Tibial nerve (tissue), 4 donors: ENCODE measurements at regions not wholly inside any gene's neighbourhood (a gene's known extent, or its start where the extent isn't known, plus 50 kb on each side); places are given as distances from the start of the nearest gene placed in this dataset.

Experiments
- DNase-seq, 2 donors: peaks; one replicate each; pipeline ENCODE4 v3.0.0-alpha.2; 2019; ENCODE audit warnings: low spot score in 2 of 2
- H3K27ac ChIP-seq, 4 donors: fragments of 200-600 bp; sonication (generic) in 3 of 4; one replicate each; pipeline ENCODE4 v1.5.1; 2017 to 2019; ENCODE audit warnings: mild to moderate bottlenecking in 1 of 4
- H3K27me3 ChIP-seq, 2 donors: fragments of 200-600 bp; sonication (generic) in 1 of 2; one replicate each; pipeline versions ENCODE4 v1.5.1 to v1.6.0; 2017 to 2019
- H3K36me3 ChIP-seq, 3 donors: fragments of 200-600 bp; sonication (generic); one replicate each; pipeline ENCODE4 v1.5.1; 2018 to 2019
- H3K4me1 ChIP-seq, 4 donors: fragments of 200-600 bp; sonication (generic) in 3 of 4; one replicate each; pipeline ENCODE4 v1.5.1; 2017 to 2019
- H3K4me3 ChIP-seq, 4 donors: fragments of 200-600 bp; sonication (generic) in 3 of 4; one replicate each; pipeline ENCODE4 v1.5.1; 2017 to 2019; ENCODE audit warnings: mild to moderate bottlenecking in 1 of 4, moderate library complexity in 1 of 4
- H3K9me3 ChIP-seq, 4 donors: fragments of 200-600 bp; sonication (generic) in 3 of 4; one replicate each; pipeline ENCODE4 v1.5.1; 2017 to 2019
- CTCF ChIP-seq, 5 experiments: fragments of 200-600 bp in 3 of 5; fragments of 450-650 bp in 2 of 5; sonication (generic) in 3 of 5; IDR thresholded peaks; one replicate each; pipeline ENCODE4 v1.5.1; 2016 to 2019; ENCODE audit warnings: antibody characterized with exemption in 5 of 5, mild to moderate bottlenecking in 3 of 5, moderate library complexity in 2 of 5
- EP300 ChIP-seq, 2 donors: sonication (generic); formaldehyde crosslinking; IDR thresholded peaks; one replicate each; pipeline ENCODE4 v1.6.1; 2017; ENCODE audit warnings: antibody characterized with exemption in 2 of 2, mild to moderate bottlenecking in 1 of 2
- POLR2A ChIP-seq, 2 donors: fragments of 450-650 bp; IDR thresholded peaks; one replicate each; pipeline ENCODE4 v1.6.1; 2017; ENCODE audit warnings: antibody characterized with exemption in 2 of 2, mild to moderate bottlenecking in 2 of 2, moderate library complexity in 2 of 2
- WGBS, 2 donors: methylation state at CpG; one replicate each; pipeline ENCODE4 v1.1.5; 2018; 5-methylcytosine and 5-hydroxymethylcytosine counted together

- no peak for DNase-seq
- WGBS, 2 donors = 24 to 39% methylated on average over 1 of the region's 1 CpG
- no peak overlapping the region for H3K4me3 ChIP-seq
- no peaks in the 10 kb centered on the region for H3K36me3 ChIP-seq
- no peaks in the 10 kb centered on the region for H3K9me3 ChIP-seq
- TF ChIP-seq CTCF (IDR thresholded peaks at IDR 0.05) (no peak), EP300 (IDR thresholded peaks at IDR 0.05) (no peak)
- H3K27me3 ChIP-seq = no peaks in the 10 kb centered on the region
- H3K27ac ChIP-seq = peak overlapping the region in 1 of 4 donors; percentile 16
- peaks cover 0 to 13% (median 5%) of the 10 kb centered on the region in 4 donors for H3K4me1 ChIP-seq
These were observed 166.4 kb upstream of the CITED2 start for GRCh38 chr6:139540894-139541293.

GRCh38 chr6:139540276-139540675 is 165.8 kb upstream of the CITED2 start:
- H3K27ac ChIP-seq = peak overlapping the region in 1 of 4 donors; percentile 16
- 58 to 73% methylated on average over 5 of the region's 5 CpGs for WGBS, 2 donors
- H3K36me3 ChIP-seq = no peaks in the 10 kb centered on the region
- peak in 1 of 2 donors; percentile 41 for DNase-seq
- TF ChIP-seq CTCF (IDR thresholded peaks at IDR 0.05) = no peak
- peak in 1 of 2 donors; percentile 5 for TF ChIP-seq EP300 (IDR thresholded peaks at IDR 0.05)
- H3K9me3 ChIP-seq = no peaks in the 10 kb centered on the region
- H3K4me1 ChIP-seq = peaks cover 0 to 7% (median 2%) of the 10 kb centered on the region in 4 donors
- no peak overlapping the region for H3K4me3 ChIP-seq
- H3K27me3 ChIP-seq = no peaks in the 10 kb centered on the region

GRCh38 chr6:139539852-139540251 is 165.4 kb upstream of the CITED2 start:
- Histone ChIP-seq H3K9me3 (no peaks in the 10 kb centered on the region), H3K27ac (no peak overlapping the region), H3K27me3 (no peaks in the 10 kb centered on the region), H3K4me3 (no peak overlapping the region), H3K36me3 (no peaks in the 10 kb centered on the region), H3K4me1 (peaks cover 0 to 7% (median under 1%) of the 10 kb centered on the region in 4 donors)
- no peak for DNase-seq
- 71 to 88% methylated on average over 12 of the region's 12 CpGs for WGBS, 2 donors
- no peak for TF ChIP-seq CTCF (IDR thresholded peaks at IDR 0.05)
- TF ChIP-seq EP300 (IDR thresholded peaks at IDR 0.05) = no peak
- no peak for TF ChIP-seq POLR2A (IDR thresholded peaks at IDR 0.05)

GRCh38 chr6:139538366-139538765 is 163.9 kb upstream of the CITED2 start:
- H3K4me1 ChIP-seq = peaks cover 0 to 19% (median 8%) of the 10 kb centered on the region in 4 donors
- no peaks in the 10 kb centered on the region for H3K9me3 ChIP-seq
- H3K27me3 ChIP-seq = no peaks in the 10 kb centered on the region
- no peak overlapping the region for H3K4me3 ChIP-seq
- H3K36me3 ChIP-seq = no peaks in the 10 kb centered on the region
- DNase-seq = no peak
- 92% methylated on average over 7 of the region's 7 CpGs for WGBS, 2 donors
- no peak overlapping the region for H3K27ac ChIP-seq
- no peak for TF ChIP-seq EP300 (IDR thresholded peaks at IDR 0.05)
- no peak for TF ChIP-seq POLR2A (IDR thresholded peaks at IDR 0.05)
- TF ChIP-seq CTCF (IDR thresholded peaks at IDR 0.05) = no peak

GRCh38 chr6:139536751-139537617 is 162.5 kb upstream of the CITED2 start:
- H3K9me3 ChIP-seq = no peaks in the 10 kb centered on the region
- no peak overlapping the region for H3K4me3 ChIP-seq
- WGBS, 2 donors = 69 to 85% methylated on average over 8 of the region's 8 CpGs
- H3K4me1 ChIP-seq = peaks cover 0 to 25% (median 8%) of the 10 kb centered on the region in 4 donors
- H3K27ac ChIP-seq = no peak overlapping the region
- TF ChIP-seq POLR2A (IDR thresholded peaks at IDR 0.05) (no peak), CTCF (IDR thresholded peaks at IDR 0.05) (no peak), EP300 (IDR thresholded peaks at IDR 0.05) (no peak)
- no peak for DNase-seq
- H3K36me3 ChIP-seq = no peaks in the 10 kb centered on the region
- no peaks in the 10 kb centered on the region for H3K27me3 ChIP-seq
